ENCODE measurements at regions not wholly inside any gene's neighbourhood (a gene's known extent, or its start where the extent isn't known, plus 50 kb on each side); places are given as distances from the start of the nearest gene placed in this dataset.

- no peak for TF ChIP-seq CTCF (conservative IDR thresholded peaks at IDR 0.05; ENCODE audit: low read depth in 2 of 2)
- TF ChIP-seq, protein P1, sequence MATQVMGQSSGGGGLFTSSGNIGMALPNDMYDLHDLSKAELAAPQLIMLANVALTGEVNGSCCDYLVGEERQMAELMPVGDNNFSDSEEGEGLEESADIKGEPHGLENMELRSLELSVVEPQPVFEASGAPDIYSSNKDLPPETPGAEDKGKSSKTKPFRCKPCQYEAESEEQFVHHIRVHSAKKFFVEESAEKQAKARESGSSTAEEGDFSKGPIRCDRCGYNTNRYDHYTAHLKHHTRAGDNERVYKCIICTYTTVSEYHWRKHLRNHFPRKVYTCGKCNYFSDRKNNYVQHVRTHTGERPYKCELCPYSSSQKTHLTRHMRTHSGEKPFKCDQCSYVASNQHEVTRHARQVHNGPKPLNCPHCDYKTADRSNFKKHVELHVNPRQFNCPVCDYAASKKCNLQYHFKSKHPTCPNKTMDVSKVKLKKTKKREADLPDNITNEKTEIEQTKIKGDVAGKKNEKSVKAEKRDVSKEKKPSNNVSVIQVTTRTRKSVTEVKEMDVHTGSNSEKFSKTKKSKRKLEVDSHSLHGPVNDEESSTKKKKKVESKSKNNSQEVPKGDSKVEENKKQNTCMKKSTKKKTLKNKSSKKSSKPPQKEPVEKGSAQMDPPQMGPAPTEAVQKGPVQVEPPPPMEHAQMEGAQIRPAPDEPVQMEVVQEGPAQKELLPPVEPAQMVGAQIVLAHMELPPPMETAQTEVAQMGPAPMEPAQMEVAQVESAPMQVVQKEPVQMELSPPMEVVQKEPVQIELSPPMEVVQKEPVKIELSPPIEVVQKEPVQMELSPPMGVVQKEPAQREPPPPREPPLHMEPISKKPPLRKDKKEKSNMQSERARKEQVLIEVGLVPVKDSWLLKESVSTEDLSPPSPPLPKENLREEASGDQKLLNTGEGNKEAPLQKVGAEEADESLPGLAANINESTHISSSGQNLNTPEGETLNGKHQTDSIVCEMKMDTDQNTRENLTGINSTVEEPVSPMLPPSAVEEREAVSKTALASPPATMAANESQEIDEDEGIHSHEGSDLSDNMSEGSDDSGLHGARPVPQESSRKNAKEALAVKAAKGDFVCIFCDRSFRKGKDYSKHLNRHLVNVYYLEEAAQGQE (IDR thresholded peaks at IDR 0.05; ENCODE audit: unreplicated experiment), result no peak
- no peak for TF ChIP-seq EZH2 (IDR thresholded peaks at IDR 0.05; ENCODE audit: low read depth, unreplicated experiment)
- no peak for TF ChIP-seq NANOG (IDR thresholded peaks at IDR 0.05; ENCODE audit: borderline replicate concordance)
- no peak for TF ChIP-seq POLR2AphosphoS5 (IDR thresholded peaks at IDR 0.05; ENCODE audit: low read depth)
- TF ChIP-seq EZH2phosphoT487 (IDR thresholded peaks at IDR 0.05; ENCODE audit: unreplicated experiment), result no peak
- TF ChIP-seq CREB1 (CRISPR knock-in tag; IDR thresholded peaks at IDR 0.05; ENCODE audit: low read depth), result no peak
- TF ChIP-seq JUNB (IDR thresholded peaks at IDR 0.05; ENCODE audit: unreplicated experiment), result no peak
- TF ChIP-seq STAT1 (IDR thresholded peaks at IDR 0.05; ENCODE audit: unreplicated experiment), result no peak
- TF ChIP-seq ZNF462 (CRISPR knock-in tag; IDR thresholded peaks at IDR 0.05), result no peak
These were observed 245.8 kb upstream of the PCSK5 start for GRCh38 chr9:75644649-75645048.
